ENCODE measurements at regions not wholly inside any gene's neighbourhood (a gene's known extent, or its start where the extent isn't known, plus 50 kb on each side); places are given as distances from the start of the nearest gene placed in this dataset.

DNA sequence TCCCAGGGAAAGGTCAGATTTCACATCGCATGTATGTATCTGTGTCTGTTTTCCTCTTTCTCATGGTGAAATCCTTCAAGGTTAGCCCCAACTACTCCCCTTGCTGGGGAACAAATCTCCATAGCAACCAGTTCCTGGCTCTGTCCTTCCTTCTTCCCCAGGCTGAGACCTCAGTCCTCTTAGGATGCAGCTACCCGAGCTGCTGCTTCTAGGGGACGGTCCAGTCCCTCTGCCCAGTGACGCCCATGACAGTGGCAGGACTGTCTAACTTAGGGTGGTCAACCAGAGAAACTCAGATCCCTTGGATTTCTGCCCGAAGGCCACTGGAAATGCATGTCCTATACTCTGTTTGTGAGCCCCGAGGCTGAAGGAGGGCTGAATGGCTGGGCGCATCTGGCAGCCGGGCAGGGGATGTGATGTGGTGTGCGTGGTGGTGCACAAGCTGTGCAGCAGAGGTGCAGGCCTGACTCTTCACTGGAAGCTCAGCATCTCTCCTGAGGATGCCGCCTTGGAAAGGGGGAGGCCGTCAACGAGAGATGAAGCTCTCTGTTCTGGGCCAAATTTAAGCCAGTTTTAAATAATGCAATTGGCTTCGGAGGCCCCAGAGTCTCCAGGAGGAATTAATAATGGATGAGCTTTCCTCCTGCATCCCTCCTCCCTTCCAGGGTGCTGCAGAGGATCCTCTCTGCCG is 118.7 kb upstream of the B3GAT1 start:
- DNase-seq, result peak in 1 of 4 donors; percentile 7
- WGBS, 2 donors, result 63 to 68% methylated on average over 14 of the region's 14 CpGs

DNA sequence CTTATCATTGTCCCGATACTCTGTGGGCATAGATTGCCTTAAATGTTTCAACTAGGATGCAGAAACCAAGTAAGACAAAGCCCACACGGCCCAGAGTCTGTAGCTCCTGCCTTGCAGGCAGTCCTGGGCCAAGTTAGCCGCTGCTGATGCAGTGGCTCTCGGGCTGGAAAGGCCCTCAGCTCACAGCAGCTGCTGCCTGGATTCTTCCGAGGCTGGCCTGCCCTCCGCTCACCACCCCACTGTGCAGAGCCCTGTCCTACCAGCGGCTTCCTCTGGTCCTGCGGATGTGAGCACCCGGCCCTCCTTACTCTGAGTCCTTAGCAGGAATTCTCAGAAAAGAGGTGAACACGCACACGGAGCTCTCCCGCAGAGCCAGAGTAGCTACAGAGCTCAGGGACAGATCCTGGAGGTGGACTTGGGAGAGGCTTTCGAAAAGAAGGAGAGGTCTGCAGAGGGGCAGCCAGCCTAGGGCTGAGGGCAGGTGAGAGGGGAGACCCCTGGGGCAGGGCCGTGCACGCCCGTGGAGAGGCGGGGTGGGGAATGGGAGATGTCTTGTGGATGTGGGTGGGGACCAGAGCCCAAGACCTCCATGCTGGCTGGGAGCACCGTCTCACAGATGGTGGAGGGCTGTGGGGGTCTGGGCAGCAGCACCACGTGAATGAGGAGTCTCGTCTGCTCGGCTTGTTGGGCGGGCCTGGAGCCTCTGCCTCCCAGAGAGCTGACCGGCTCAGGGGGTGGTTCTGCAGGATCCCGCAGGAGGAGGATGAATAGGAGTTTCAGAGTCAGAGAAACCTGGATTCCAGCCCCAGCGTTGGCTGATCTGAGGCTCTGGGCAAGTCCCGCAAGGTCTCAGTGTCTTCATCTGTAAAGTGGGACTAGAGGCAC is 117.4 kb upstream of the B3GAT1 start:
- WGBS, 2 donors, result 47 to 58% methylated on average over 12 to 26 of the region's 26 CpGs
- TF ChIP-seq POLR2A (IDR thresholded peaks at IDR 0.05), result no peak
- TF ChIP-seq, protein P1, sequence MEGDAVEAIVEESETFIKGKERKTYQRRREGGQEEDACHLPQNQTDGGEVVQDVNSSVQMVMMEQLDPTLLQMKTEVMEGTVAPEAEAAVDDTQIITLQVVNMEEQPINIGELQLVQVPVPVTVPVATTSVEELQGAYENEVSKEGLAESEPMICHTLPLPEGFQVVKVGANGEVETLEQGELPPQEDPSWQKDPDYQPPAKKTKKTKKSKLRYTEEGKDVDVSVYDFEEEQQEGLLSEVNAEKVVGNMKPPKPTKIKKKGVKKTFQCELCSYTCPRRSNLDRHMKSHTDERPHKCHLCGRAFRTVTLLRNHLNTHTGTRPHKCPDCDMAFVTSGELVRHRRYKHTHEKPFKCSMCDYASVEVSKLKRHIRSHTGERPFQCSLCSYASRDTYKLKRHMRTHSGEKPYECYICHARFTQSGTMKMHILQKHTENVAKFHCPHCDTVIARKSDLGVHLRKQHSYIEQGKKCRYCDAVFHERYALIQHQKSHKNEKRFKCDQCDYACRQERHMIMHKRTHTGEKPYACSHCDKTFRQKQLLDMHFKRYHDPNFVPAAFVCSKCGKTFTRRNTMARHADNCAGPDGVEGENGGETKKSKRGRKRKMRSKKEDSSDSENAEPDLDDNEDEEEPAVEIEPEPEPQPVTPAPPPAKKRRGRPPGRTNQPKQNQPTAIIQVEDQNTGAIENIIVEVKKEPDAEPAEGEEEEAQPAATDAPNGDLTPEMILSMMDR (IDR thresholded peaks at IDR 0.05), result no peak
- DNase-seq, result peak in 1 of 4 donors; percentile 6

More for the DNA sequence above, 118.7 kb upstream of the B3GAT1 start:
- no peaks in the 10 kb centered on the region for H3K9me3 ChIP-seq
- TF ChIP-seq, protein P1 (IDR thresholded peaks at IDR 0.05), result no peak
- TF ChIP-seq POLR2A (IDR thresholded peaks at IDR 0.05), result no peak
- ATAC-seq, result no peak
- H3K27me3 ChIP-seq, result no peaks in the 10 kb centered on the region
- H3K4me3 ChIP-seq, result no peak overlapping the region
- intact Hi-C loops (cut with DNase I), result no loop called here
- no peaks in the 10 kb centered on the region for H3K4me1 ChIP-seq
- H3K27ac ChIP-seq, result no peak overlapping the region
- H3K36me3 ChIP-seq (replicated peaks in 1 of 2; ENCODE audit: insufficient read depth in 1 of 2, low read depth in 2 of 2), result no peaks in the 10 kb centered on the region

DNA sequence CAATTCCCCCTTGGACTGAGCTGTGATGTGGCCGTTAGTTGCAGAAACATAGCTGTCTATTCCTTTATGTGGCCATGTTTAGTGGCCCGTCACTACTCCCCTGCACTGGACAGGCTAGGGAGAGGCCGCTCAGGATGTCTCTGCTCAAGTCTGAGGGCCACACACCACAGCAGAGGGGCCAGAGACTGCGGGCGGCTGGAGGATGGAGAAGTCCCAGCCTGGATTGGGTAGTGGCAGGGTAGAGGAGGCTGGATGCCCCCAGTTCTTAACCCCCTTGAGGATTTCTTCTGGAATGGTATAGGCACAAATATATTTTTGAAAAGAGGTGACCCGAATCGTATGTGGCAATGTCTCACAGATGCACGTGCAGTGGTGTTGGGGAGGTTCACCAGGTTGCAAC is 116.4 kb upstream of the B3GAT1 start:
- intact Hi-C loops (cut with DNase I), result no loop called here
- H3K27ac ChIP-seq, result no peak overlapping the region
- DNase-seq, result peak in 1 of 4 donors; percentile 5
- no peaks in the 10 kb centered on the region for H3K9me3 ChIP-seq
- no peaks in the 10 kb centered on the region for H3K4me1 ChIP-seq
- WGBS, 2 donors, result 61 to 71% methylated on average over 8 of the region's 8 CpGs
- H3K4me3 ChIP-seq, result no peak overlapping the region
- H3K36me3 ChIP-seq (replicated peaks in 1 of 2; ENCODE audit: insufficient read depth in 1 of 2, low read depth in 2 of 2), result no peaks in the 10 kb centered on the region
- ATAC-seq, result no peak
- TF ChIP-seq POLR2A (IDR thresholded peaks at IDR 0.05), result no peak
- H3K27me3 ChIP-seq, result no peaks in the 10 kb centered on the region

More for the DNA sequence above, 117.4 kb upstream of the B3GAT1 start:
- no peak for ATAC-seq
- intact Hi-C loops (cut with DNase I), result no loop called here
- no peaks in the 10 kb centered on the region for H3K4me1 ChIP-seq
- no peaks in the 10 kb centered on the region for H3K36me3 ChIP-seq (replicated peaks in 1 of 2; ENCODE audit: insufficient read depth in 1 of 2, low read depth in 2 of 2)
- H3K27me3 ChIP-seq, result no peaks in the 10 kb centered on the region
- no peak overlapping the region for H3K27ac ChIP-seq
- H3K4me3 ChIP-seq, result no peak overlapping the region
- no peaks in the 10 kb centered on the region for H3K9me3 ChIP-seq

DNA sequence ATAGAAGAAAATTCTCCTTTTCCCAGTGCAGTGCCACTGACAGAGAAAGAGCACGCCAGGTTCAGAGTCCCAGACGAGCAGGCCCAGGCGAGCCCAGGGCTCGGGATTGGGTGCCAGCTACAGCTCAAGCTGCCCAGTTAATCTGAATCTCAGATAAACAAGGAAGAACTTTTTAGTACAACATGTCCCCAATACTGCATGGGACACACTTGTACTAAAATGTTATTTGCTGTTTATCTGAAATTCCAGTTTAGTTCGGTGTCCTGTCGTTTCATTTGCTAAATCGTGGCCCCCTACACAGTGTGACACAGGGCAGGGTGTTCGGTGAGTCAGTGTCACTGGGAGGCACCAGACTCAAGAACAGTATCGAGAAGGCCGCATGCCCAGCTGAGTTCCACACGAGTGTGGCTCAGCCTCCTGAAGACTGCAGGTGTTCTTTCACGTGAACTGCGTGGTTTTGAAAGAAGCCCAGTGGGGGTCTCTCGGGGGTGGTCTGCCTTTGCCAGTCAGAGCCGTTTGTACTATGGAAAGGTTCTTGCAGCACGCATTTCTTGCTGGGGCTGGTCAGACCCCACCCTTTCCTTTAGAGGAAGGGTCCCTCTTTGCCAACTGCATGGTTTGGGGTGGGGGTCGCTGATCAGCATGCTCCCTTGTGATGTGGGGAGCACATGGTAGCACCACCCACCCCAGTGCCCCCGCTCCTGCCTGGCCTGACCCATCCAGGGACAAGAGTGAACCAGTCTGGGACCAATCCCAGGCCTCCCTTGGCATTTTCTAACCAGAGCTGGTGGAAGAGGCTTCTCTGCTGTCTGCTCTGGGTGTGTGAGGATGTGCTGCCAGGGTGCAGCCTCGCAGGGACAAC is 115.6 kb upstream of the B3GAT1 start:
- intact Hi-C loops (cut with DNase I), result no loop called here
- DNase-seq (peak in 1 of 4 donors; percentile 1), ATAC-seq (no peak)

More for the DNA sequence above, 115.6 kb upstream of the B3GAT1 start:
- no peaks in the 10 kb centered on the region for H3K27me3 ChIP-seq
- 56 to 62% methylated on average over 14 to 19 of the region's 19 CpGs for WGBS, 2 donors
- no peaks in the 10 kb centered on the region for H3K4me1 ChIP-seq
- TF ChIP-seq POLR2A (IDR thresholded peaks at IDR 0.05), result no peak
- TF ChIP-seq, protein P1 (IDR thresholded peaks at IDR 0.05), result no peak
- no peaks in the 10 kb centered on the region for H3K36me3 ChIP-seq (replicated peaks in 1 of 2; ENCODE audit: insufficient read depth in 1 of 2, low read depth in 2 of 2)
- H3K27ac ChIP-seq, result no peak overlapping the region
- no peak overlapping the region for H3K4me3 ChIP-seq
- no peaks in the 10 kb centered on the region for H3K9me3 ChIP-seq

Data from body of pancreas (tissue), 4 donors.